ENCODE measurements at regions not wholly inside any gene's neighbourhood (a gene's known extent, or its start where the extent isn't known, plus 50 kb on each side); places are given as distances from the start of the nearest gene placed in this dataset.

DNA sequence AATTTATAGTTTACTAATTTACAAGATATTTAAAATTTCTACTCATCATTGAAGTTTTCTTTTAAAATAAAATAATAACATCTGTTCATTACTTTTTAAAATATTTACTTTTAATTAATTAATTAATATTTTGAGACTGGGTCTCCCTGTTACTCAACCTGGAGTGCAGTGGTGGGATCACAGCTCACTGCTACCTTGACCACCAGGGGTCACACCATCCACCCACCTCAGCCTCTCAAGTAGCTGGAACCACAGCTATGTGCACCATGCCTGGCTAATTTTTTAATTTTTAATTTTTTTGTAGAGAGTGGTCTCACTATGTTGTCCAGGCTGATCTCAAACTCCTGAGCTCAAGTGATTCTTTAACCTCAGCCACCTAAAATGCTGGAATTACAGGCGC is 1013.6 kb downstream of the CDH9 start:
- Histone ChIP-seq H4K20me1 (replicated peaks; ENCODE audit: control insufficient read depth, extremely low read depth, insufficient read depth, low read length) (no peaks in the 10 kb centered on the region), H3K4me2 (ENCODE audit: insufficient read depth, low read length) (no peak overlapping the region), H3K27ac (ENCODE audit: insufficient read depth, low read depth, low read length) (no peak overlapping the region), H3K9me1 (replicated peaks; ENCODE audit: control insufficient read depth, extremely low read depth, insufficient read depth, low read length) (no peaks in the 10 kb centered on the region), H3K27me3 (ENCODE audit: control insufficient read depth in 2 of 2, insufficient read depth in 2 of 2, low read length in 2 of 2) (no peaks in the 10 kb centered on the region), H3K4me1 (ENCODE audit: control insufficient read depth, extremely low read depth, insufficient read depth, low read length) (no peaks in the 10 kb centered on the region), H3K4me3 (replicated peaks in 1 of 3; ENCODE audit: insufficient read depth in 1 of 3, low read depth in 1 of 3, low read length in 3 of 3) (no peak overlapping the region), H3K9ac (replicated peaks; ENCODE audit: extremely low read depth, insufficient read depth, low read length) (no peak overlapping the region), H2AFZ (ENCODE audit: low read depth, low read length) (no peak overlapping the region), H3K79me2 (ENCODE audit: control insufficient read depth, insufficient read depth, low read length) (no peaks in the 10 kb centered on the region), H3K9me3 (replicated peaks; ENCODE audit: control insufficient read depth, insufficient read depth, low read length) (no peaks in the 10 kb centered on the region), H3K36me3 (ENCODE audit: control insufficient read depth in 2 of 2, extremely low read depth in 1 of 2, insufficient read depth in 2 of 2, low read length in 2 of 2) (no peaks in the 10 kb centered on the region)
- no TSS peak for BruUV-seq (replicated peaks)
- intact Hi-C loops (cut with micrococcal nuclease) (no loop called here), dilution Hi-C loops (cut with MboI; ENCODE audit: extremely low pct_ligation_motif_present, low sequenced_read_pairs) (no loop called here)
- ChIA-PET CTCF (no interaction called here), POLR2A (no interaction called here)
- FAIRE-seq, result no peak
- TF ChIP-seq POLR2A (IDR thresholded peaks at IDR 0.05; ENCODE audit: low read depth, low read length), result no peak
- no peak for TF ChIP-seq FOS (IDR thresholded peaks at IDR 0.05; ENCODE audit: borderline replicate concordance, insufficient read depth, low read length)
- TF ChIP-seq GATA2 (IDR thresholded peaks at IDR 0.05; ENCODE audit: insufficient read depth, insufficient read length, low read depth, low read length), result no peak
- no peak for TF ChIP-seq MYC (IDR thresholded peaks at IDR 0.05; ENCODE audit: low read depth, low read length)
- TF ChIP-seq MAX (IDR thresholded peaks at IDR 0.05; ENCODE audit: insufficient read depth, insufficient read length), result no peak
- TF ChIP-seq, protein P1, sequence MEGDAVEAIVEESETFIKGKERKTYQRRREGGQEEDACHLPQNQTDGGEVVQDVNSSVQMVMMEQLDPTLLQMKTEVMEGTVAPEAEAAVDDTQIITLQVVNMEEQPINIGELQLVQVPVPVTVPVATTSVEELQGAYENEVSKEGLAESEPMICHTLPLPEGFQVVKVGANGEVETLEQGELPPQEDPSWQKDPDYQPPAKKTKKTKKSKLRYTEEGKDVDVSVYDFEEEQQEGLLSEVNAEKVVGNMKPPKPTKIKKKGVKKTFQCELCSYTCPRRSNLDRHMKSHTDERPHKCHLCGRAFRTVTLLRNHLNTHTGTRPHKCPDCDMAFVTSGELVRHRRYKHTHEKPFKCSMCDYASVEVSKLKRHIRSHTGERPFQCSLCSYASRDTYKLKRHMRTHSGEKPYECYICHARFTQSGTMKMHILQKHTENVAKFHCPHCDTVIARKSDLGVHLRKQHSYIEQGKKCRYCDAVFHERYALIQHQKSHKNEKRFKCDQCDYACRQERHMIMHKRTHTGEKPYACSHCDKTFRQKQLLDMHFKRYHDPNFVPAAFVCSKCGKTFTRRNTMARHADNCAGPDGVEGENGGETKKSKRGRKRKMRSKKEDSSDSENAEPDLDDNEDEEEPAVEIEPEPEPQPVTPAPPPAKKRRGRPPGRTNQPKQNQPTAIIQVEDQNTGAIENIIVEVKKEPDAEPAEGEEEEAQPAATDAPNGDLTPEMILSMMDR (IDR thresholded peaks at IDR 0.05; ENCODE audit: extremely low read depth in 1 of 2, insufficient read depth in 1 of 2, low read depth in 1 of 2, low read length in 2 of 2), result no peak
- no peak for TF ChIP-seq POLR2AphosphoS5 (IDR thresholded peaks at IDR 0.05; ENCODE audit: insufficient read depth, low read depth, low read length)
- TF ChIP-seq EZH2 (IDR thresholded peaks at IDR 0.05; ENCODE audit: borderline replicate concordance, low read depth, low read length, severe bottlenecking), result no peak
- no peak for TF ChIP-seq JUN (IDR thresholded peaks at IDR 0.05; ENCODE audit: borderline replicate concordance, insufficient read depth, insufficient read length, low read depth)
- DNase-seq (ENCODE audit: low read depth, low spot score), result no peak
